Kasumi-1 (cell line): ENCODE measurements at regions not wholly inside any gene's neighbourhood (a gene's known extent, or its start where the extent isn't known, plus 50 kb on each side); places are given as distances from the start of the nearest gene placed in this dataset.
A peak's percentile ranks its signal among the peaks of the same experiment; 100 is the strongest.

Source experiments
- DNase-seq, 2 experiments: peaks; one replicate each; lab custom pipeline; 2025; lab: John Stamatoyannopoulos, UW

DNA sequence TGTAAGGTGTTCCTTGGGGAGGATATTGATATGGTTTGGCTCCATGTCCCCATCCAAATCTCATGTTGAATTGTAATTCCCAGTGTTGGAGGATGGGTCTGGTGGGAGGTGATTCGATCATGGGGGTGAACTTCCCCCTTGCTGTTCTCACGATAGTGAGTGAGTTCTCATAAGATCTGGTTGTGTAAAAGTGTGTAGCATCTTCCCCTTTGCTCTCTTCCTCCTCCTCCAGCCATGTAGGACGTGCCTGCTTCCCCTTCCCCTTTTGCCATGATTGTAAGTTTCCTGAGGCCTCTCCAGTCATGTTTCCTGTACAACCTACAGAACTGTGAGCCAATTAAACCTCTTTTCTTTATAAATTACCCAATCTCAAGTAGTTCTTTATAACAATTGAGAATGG lies 458.7 kb downstream of the LPIN1 start:
- DNase-seq, result peak in 1 of 2 experiments; percentile 9

DNA sequence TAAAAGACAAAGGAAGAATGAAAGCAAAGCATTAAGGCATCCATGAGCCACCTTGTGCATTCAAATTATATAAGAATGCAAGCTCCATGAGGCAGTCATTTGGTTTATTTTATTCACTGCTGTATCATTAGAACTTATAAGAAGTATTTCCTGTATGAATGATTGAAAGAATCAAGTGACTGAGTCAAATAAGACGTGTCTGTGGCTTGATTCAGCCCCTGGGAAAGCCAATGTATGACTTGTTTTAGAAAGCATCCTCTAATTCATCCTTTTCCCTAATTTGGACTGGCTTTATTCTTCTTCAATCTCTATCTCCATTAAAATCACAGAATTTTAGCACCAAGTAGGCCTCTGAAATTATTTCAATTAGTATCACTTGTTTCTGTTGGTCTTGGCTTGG lies 461.1 kb downstream of the LPIN1 start:
- no peak for DNase-seq

DNA sequence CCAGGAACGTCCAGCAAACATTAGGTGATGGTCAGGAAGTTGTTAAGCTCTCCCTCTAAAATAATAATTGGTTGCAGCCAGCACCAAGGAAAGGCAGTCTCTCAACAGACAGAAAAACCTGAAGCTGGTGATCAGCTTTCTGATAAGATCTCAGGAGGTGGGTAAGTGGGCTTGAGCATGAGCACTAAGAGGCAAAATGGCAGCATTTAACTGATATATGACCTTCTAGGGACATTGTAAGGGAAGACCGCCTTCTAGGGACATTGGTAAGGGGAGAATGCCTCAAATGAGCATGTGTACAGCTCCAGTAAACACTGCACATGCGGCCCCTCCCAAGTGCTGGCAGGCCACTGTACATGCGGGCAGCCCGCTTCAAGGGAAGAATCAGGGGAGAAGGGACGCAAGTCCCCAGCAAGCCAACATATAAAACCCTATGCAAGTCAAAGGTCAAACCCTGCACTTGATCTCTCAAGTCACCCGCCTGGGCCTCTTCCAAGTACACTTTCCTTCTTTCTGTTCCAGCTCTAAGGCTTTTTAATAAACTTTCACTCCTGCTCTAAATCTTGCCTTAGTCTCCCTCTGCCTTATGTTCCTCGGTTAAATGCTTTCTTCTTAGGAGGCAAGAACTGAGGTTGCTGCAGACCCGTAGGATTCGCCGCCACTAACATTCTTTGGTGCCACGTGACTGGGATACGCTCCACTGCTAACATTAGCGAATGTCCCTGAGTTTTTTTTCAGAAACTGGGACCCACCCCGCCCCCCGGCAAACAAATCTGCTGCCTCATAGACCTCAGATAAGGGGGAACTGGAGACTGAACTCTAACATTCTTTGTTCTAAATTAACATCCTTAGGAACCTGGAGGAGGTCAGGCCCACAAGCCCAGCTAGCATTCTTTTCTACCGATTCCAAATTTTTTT lies 463.8 kb downstream of the LPIN1 start:
- DNase-seq, result no peak

- no peak for DNase-seq
Measured at GRCh38 chr2:12211326-12212175, 465.1 kb downstream of the LPIN1 start.

DNA sequence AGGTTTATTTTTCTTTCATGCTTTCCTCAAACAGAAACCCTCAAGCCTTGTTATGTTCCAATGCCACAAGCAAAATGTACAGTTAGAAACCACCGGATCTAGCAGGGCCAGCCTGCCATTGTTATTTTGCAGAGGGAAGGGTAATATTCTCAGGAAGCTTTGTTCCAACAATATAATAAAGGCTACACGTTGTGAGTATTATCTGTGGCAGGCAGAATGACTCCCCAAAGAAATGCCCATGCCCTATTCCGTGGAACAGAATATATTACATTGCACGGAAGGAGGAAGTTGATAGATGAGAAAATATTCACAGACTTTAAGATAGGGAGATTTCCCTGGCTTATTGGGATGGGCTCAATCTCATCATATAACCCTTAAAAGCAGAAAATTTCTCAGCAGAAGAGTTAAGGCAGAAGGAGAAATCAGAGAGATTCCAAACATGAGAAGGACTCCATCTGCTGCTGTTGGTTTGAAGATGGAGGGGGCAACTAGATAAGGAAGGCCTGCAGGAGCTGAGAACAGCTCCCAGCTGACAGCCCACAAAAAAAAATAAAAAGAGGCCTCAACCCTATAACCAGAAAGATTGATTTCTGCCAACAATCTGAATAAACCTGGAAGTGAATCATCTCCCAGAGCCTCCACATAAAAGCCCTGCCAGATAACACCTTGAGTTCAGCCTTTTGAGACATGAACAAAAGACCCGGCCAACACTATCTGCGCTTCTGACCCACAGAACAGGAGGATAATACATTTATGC lies 466.6 kb downstream of the LPIN1 start:
- no peak for DNase-seq

- DNase-seq, result no peak
Measured at GRCh38 chr2:12217175-12217574, 470.7 kb downstream of the LPIN1 start.

DNA sequence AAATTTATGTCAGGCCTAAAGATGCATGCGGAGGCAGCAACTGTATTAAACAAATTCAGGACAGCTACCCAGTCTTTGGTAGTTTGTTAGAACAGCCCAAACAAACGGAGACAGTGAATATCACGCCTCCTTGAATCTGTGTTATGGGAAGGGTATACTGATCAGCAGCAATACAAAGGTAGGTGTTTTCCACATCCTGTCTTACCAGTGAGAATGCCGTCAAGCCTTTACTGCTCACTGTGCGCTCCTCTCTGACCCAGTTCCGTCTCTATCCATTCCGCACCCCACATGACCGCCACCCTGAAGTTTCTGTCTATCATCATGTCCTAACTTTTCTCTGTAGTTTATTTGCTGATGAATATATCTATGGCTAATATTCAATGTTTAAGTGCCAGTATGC lies 473.3 kb downstream of the LPIN1 start:
- DNase-seq, result no peak

- DNase-seq, result no peak
Measured at GRCh38 chr2:12221584-12221983, 475.2 kb downstream of the LPIN1 start.

- no peak for DNase-seq
Measured at GRCh38 chr2:12222554-12222953, 476.1 kb downstream of the LPIN1 start.

GRCh38 chr2:12223732-12224131 lies 477.3 kb downstream of the LPIN1 start:
- DNase-seq, result no peak

GRCh38 chr2:12226653-12227052 lies 480.2 kb downstream of the LPIN1 start:
- no peak for DNase-seq

GRCh38 chr2:12227941-12228608 lies 481.6 kb downstream of the LPIN1 start:
- DNase-seq, result no peak

- DNase-seq, result no peak
Measured at GRCh38 chr2:12231288-12231687, 484.9 kb downstream of the LPIN1 start.

DNA sequence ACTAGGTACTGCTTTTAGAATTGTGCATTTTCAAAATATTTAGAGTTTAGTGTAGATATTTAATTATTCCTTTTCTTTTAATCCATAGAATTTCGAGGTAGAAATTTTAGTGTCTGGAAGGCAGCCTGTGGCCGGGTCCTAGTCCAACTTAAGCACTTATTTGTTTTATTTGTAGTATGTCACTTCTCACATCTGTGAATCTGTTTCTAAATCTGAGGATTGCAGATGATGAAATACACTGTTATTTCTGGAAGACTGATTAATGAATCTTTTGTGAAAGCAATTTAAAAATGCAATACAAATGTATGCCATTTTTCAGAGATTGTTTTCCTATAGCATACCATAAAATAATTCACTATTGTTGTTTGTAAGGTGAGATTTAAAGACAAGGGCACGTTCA lies 483.9 kb upstream of the TRIB2 start:
- no peak for DNase-seq

- no peak for DNase-seq
Measured at GRCh38 chr2:12236136-12236844, 480.4 kb upstream of the TRIB2 start.

DNA sequence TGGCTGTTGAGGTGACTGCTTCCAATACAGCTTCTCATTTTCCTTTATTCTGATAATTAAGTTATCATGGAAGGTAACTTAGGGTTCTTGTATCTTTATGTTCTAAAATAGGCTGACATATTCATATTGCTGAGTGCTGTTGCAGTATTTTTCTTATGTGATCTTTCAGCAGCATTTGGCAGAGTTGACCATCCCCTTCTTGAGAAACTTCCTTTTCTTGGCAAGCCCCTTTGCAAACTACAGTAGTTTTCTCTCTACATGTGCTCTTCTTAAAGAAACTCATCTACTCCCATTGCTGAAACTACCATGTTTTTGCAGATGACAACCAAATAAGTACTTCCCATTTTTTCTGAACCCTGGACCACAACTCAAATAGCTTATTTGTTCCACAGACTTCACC lies 476.5 kb upstream of the TRIB2 start:
- peak; percentile 58 to 59 for DNase-seq

- no peak for DNase-seq
Measured at GRCh38 chr2:12243381-12243780, 473.4 kb upstream of the TRIB2 start.

DNA sequence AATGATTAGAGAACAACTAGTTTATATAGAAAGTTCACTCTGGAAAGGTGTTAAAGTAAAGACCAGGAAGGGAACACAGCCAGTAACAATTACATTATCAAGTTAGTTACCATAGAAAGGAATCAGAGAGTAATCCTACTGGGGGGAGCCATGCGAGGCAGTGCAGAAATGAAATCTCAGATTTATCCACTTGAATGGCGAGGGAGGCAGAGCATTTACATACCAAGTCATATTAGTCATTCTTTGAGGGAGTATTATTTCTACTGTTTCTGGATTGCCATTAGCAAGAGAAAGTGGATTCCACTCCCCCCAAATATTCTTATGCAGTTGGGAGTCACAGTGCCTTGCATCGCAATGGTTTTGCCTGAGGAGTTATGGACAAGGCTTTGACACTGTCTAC lies 472.7 kb upstream of the TRIB2 start:
- no peak for DNase-seq

DNA sequence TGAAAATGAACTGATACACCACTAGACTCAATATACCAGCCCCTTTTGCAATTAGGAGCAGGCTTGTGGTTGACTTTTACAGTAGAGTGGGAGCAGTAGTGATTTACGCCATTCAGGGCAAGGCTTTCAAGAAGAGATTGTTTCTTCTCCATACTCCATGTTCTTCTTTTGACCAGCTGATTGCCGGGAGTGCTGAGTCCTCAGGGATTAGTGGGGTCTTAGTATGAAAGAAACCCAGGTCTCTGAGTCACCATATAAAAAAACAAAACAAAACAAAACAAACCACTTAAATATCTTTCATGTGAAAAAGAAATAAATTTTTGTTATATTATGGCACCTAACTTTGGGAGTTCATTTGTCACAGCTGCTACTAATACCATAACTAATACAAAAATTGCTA lies 465.6 kb upstream of the TRIB2 start:
- DNase-seq, result no peak

DNA sequence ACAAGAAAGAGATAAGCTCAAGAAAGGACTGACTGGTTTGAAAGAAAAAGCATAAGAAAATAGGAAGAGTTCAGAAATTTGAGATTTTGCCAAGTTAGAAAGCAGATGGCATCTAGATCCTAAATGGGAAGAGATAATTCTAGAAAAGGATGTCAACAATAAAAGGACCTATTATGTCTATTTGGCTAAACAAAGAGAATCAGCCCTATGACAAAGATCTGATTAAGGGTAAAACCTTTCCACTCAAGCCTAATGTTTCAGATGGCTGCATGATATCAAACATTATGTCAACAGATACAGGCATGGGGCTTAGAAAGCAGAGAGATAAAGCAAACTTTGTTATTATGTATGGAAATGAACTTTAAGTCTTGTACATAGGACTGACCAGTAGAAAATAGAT lies 465.0 kb upstream of the TRIB2 start:
- DNase-seq, result no peak

DNA sequence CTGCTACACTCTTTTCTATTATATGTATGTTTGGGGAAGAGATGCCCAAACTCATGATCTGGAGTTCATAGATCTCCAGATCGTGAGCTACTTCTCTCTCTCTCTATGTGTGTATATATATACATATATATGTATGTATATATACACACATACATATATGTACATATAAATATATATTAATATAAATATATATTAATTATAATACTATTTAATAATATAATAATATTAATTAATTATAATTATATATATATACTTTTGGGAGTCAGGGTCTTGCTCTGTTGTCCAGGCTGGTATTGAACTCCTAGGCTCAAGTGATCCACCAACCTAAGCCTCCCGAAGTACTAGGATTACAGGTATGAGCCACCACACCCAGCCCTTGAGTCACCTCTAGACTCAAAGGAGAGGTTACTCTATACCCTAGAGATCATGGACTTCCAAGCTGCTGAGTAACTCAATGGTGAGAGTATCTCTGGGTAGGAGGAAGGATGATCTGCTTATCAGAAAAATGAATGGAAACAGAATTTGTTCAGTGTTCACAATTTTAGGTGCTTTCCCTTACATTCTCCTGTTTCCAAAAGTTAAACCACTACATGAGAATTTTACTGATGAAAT lies 463.5 kb upstream of the TRIB2 start:
- no peak for DNase-seq
